Naive thymus-derived CD4-positive, alpha-beta T cell (primary cell): ENCODE measurements at regions not wholly inside any gene's neighbourhood (a gene's known extent, or its start where the extent isn't known, plus 50 kb on each side); places are given as distances from the start of the nearest gene placed in this dataset.

Experiments used
- ATAC-seq: fragments of 150-1000 bp; cut with Tn5 transposase; 2 replicates; pipeline ENCODE4 v1.10.0; 2021; ENCODE audit warnings: mild to moderate bottlenecking, moderate library complexity
- CTCF ChIA-PET: fragments of 350-600 bp; sonication (Branson Sonifier 250); formaldehyde crosslinking; loops from one replicate; lab custom pipeline; 2021; ENCODE audit warnings: antibody characterized with exemption; lab: Charles Lee
- POLR2A ChIA-PET: fragments of 350-600 bp; sonication (Branson Sonifier 250); formaldehyde crosslinking; loops from one replicate; lab custom pipeline; 2021; ENCODE audit warnings: antibody characterized with exemption, inconsistent platforms; lab: Charles Lee
- DNase-seq, 9 donors: peaks; one replicate each; pipeline versions ENCODE4 v3.0.0 to v3.0.0-alpha.2; 2020 to 2022; ENCODE audit warnings: mixed read lengths in 1 of 9
- H3K27ac ChIP-seq: one replicate; pipeline ENCODE4 v1.7.0; 2013; ENCODE audit warnings: mild to moderate bottlenecking, low read depth, low read length, moderate library complexity
- H3K27me3 ChIP-seq, 2 donors: one replicate each; pipeline ENCODE4 v1.7.0; 2013; ENCODE audit warnings: low read length in 2 of 2, mild to moderate bottlenecking in 2 of 2, moderate library complexity in 2 of 2; ENCODE audit not compliant: control insufficient read depth in 2 of 2, insufficient read depth in 2 of 2
- H3K36me3 ChIP-seq, 3 experiments: 1 replicate in 2 of 3; 2 replicates in 1 of 3; pipeline ENCODE4 v1.7.0; 2013; ENCODE audit warnings: low read length in 3 of 3, mild to moderate bottlenecking in 3 of 3, moderate library complexity in 1 of 3; ENCODE audit not compliant: insufficient read depth in 3 of 3, control insufficient read depth in 2 of 3
- H3K4me1 ChIP-seq, 2 donors: one replicate each; pipeline ENCODE4 v1.7.0; 2013; ENCODE audit warnings: low read length in 2 of 2, mild to moderate bottlenecking in 2 of 2, moderate library complexity in 1 of 2; ENCODE audit not compliant: control insufficient read depth in 2 of 2, insufficient read depth in 2 of 2
- H3K4me3 ChIP-seq: 2 replicates; pipeline ENCODE4 v1.7.0; 2013; ENCODE audit warnings: mild to moderate bottlenecking, low read length
- H3K9me3 ChIP-seq, 3 experiments: 1 replicate in 2 of 3; 2 replicates in 1 of 3; pipeline ENCODE4 v1.7.0; 2013; ENCODE audit warnings: low read length in 3 of 3; ENCODE audit not compliant: control insufficient read depth in 2 of 3
- H3K27ac Mint-ChIP-seq, 9 donors: one replicate each; pipeline ENCODE4 v1.8.0; 2020 to 2022; ENCODE audit warnings: mixed read lengths in 9 of 9, mild to moderate bottlenecking in 8 of 9, moderate library complexity in 5 of 9, inconsistent platforms in 2 of 9
- H3K27me3 Mint-ChIP-seq, 5 donors: one replicate each; pipeline ENCODE4 v1.8.0; 2021 to 2022; ENCODE audit warnings: mixed read lengths in 5 of 5, mild to moderate bottlenecking in 1 of 5
- H3K36me3 Mint-ChIP-seq, 5 donors: one replicate each; pipeline ENCODE4 v1.8.0; 2020 to 2022; ENCODE audit warnings: mixed read lengths in 5 of 5, mild to moderate bottlenecking in 3 of 5, inconsistent platforms in 1 of 5
- H3K4me1 Mint-ChIP-seq, 7 donors: one replicate each; pipeline ENCODE4 v1.8.0; 2020 to 2022; ENCODE audit warnings: mixed read lengths in 7 of 7, mild to moderate bottlenecking in 3 of 7, inconsistent platforms in 1 of 7
- H3K4me3 Mint-ChIP-seq, 10 donors: one replicate each; pipeline ENCODE4 v1.8.0; 2020 to 2022; ENCODE audit warnings: mild to moderate bottlenecking in 10 of 10, mixed read lengths in 10 of 10, moderate library complexity in 6 of 10, inconsistent platforms in 2 of 10
- H3K9me3 Mint-ChIP-seq, 11 donors: one replicate each; pipeline ENCODE4 v1.8.0; 2020 to 2022; ENCODE audit warnings: mixed read lengths in 11 of 11, mild to moderate bottlenecking in 4 of 11, inconsistent platforms in 1 of 11, moderate library complexity in 1 of 11
- intact Hi-C, 2 donors: fragments of 100-400 bp; cut with micrococcal nuclease; formaldehyde crosslinking; loops; one replicate each; pipeline ENCODE4 v1.15.1; 2023

DNA sequence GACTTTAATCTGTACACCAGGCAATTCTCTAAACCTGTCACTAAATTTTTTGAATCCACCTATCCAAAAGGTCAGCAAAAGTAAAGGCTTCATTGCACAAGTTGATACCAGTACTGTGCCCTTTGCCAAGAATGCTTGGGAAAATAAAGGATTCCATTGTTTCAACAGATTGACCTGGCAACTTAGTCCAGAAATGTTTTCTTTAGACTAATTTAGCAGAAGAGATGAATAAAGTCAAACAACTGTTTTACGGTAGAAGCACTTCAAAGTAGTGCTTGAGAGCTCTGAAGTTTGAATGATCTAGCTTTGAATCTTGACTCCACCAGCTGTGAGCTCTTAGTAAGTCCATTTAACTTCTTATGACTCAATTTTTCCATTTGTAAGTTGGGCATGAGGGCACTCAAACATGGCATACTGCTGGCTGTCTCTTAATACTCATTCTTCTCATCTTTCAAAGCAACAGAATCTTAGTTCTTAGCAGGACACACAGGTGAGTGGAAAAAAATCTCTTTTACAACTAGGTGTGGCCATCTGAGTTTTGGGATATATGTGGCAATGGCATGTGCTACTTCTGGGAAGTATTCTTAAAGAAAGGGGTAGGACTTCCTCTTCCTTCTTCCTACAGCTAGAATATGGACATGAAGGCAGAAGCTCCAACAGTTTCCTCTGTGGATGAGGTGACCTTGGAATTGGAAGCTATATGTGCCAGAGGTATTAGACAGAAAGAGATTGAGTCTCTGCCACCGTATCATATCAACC is 55.9 kb upstream of the LOC128125822 start:
- Mint-ChIP-seq H3K27ac (no peak overlapping the region), H3K4me3 (no peak overlapping the region), H3K9me3 (no peaks in the 10 kb centered on the region), H3K4me1 (peaks cover 0 to 6% (median 0%) of the 10 kb centered on the region in 7 donors), H3K36me3 (peaks cover 0 to 4% (median 0%) of the 10 kb centered on the region in 5 donors), H3K27me3 (peaks cover 5 to 13% (median 9%) of the 10 kb centered on the region in 5 donors)
- no peak overlapping the region for H3K4me3 ChIP-seq
- ChIA-PET POLR2A (no interaction called here), CTCF (no interaction called here)
- no peaks in the 10 kb centered on the region for H3K9me3 ChIP-seq
- intact Hi-C loops, result no loop called here
- ATAC-seq (no peak), DNase-seq (no peak)
- H3K36me3 ChIP-seq, result no peaks in the 10 kb centered on the region
- H3K27me3 ChIP-seq, result no peaks in the 10 kb centered on the region
- no peaks in the 10 kb centered on the region for H3K4me1 ChIP-seq
- H3K27ac ChIP-seq, result no peak overlapping the region

DNA sequence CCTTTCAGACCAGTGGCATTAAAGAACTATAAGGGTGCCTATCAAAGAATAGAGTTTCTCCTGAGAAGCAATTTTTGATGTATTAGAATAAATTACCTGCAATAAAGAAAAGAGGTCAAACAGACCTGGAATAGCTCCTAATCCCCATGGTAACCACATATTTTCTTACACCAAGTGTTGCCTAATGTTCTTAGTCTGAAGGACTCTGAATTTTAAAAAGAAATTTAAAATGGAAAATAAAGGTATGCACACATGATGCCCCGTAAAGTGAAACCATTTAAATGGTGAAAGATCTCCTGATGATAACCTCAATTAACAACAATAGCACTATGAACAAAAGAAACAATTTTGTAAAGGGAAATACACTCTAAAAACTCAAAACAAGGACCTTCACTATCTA is 55.1 kb upstream of the LOC128125822 start:
- CTCF ChIA-PET, result no interaction called here

DNA sequence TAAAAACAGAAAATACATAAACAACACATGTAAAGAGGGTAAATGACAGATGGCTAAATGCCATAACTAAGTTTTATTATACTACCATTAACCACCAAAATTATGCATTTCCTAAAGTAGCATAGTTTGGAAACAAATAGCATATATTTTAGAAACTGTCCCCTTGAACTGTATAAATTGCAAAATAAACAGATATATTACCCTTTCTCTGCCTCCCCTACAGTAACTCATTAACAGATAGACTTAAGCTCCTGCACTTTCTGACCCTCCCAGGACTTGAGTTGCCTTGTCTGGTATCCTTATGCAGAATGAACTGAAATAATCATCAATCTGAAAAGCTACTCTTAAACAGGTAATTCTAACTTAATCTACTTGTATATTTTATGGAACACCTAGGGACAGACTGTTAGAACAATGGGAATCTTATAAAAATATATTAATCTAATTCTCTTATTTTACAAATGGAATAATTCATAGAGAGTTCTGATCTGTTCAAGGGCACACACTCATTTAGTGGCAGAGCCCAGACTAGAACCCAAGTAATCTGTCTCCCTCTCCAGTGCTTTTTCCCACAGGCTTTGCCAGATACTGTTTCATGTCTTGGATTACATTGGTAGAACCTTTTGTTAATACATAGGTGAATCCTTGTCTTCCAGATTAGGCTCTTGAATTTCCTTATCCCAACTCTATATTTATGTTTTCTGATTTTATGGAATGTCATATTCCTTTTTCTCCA is 50.6 kb upstream of the LOC128125822 start:
- H3K4me1 ChIP-seq, result no peaks in the 10 kb centered on the region
- H3K4me3 ChIP-seq, result no peak overlapping the region
- H3K27ac Mint-ChIP-seq, result no peak overlapping the region
- no peak for DNase-seq
- no peaks in the 10 kb centered on the region for H3K9me3 Mint-ChIP-seq
- ATAC-seq, result no peak
- H3K4me1 Mint-ChIP-seq, result peaks cover 0 to 15% (median 0%) of the 10 kb centered on the region in 7 donors
- CTCF ChIA-PET, result no interaction called here
- H3K4me3 Mint-ChIP-seq, result no peak overlapping the region
- intact Hi-C loops, result loop anchor here in 1 of 2 donors (10.0 kb wide), 1 partner anchor 167 kb away; no protein-coding TSS in a partner anchor
- H3K27ac ChIP-seq, result no peak overlapping the region
- no peaks in the 10 kb centered on the region for H3K27me3 ChIP-seq
- POLR2A ChIA-PET, result no interaction called here
- H3K27me3 Mint-ChIP-seq, result peaks cover 0 to 5% (median 3%) of the 10 kb centered on the region in 5 donors
- no peaks in the 10 kb centered on the region for H3K36me3 ChIP-seq
- no peaks in the 10 kb centered on the region for H3K9me3 ChIP-seq
- peaks cover 0 to 6% (median 0%) of the 10 kb centered on the region in 5 donors for H3K36me3 Mint-ChIP-seq

More for the DNA sequence above, 55.1 kb upstream of the LOC128125822 start:
- Histone ChIP-seq H3K4me3 (no peak overlapping the region), H3K27ac (no peak overlapping the region), H3K27me3 (no peaks in the 10 kb centered on the region), H3K36me3 (no peaks in the 10 kb centered on the region), H3K4me1 (no peaks in the 10 kb centered on the region), H3K9me3 (no peaks in the 10 kb centered on the region)
- Mint-ChIP-seq H3K4me1 (peaks cover 0 to 6% (median 0%) of the 10 kb centered on the region in 7 donors), H3K4me3 (no peak overlapping the region), H3K9me3 (no peaks in the 10 kb centered on the region), H3K36me3 (peaks cover 0 to 4% (median 0%) of the 10 kb centered on the region in 5 donors), H3K27me3 (peaks cover 5 to 14% (median 9%) of the 10 kb centered on the region in 5 donors), H3K27ac (no peak overlapping the region)
- POLR2A ChIA-PET, result no interaction called here
- ATAC-seq, result no peak
- intact Hi-C loops, result no loop called here
- no peak for DNase-seq
